GM10248 (cell line): ENCODE measurements at regions not wholly inside any gene's neighbourhood (a gene's known extent, or its start where the extent isn't known, plus 50 kb on each side); places are given as distances from the start of the nearest gene placed in this dataset.

Source experiments
- CTCF ChIA-PET: fragments of 300-600 bp; sonication (Branson Sonifier 250); formaldehyde crosslinking; extraction: SDS; loops from one replicate; lab custom pipeline; 2021; ENCODE audit warnings: antibody characterized with exemption; lab: Yijun Ruan, JAX
- POLR2A ChIA-PET: fragments of 350-650 bp; sonication (Branson Sonifier 250); formaldehyde crosslinking; extraction: SDS; loops from one replicate; lab custom pipeline; 2020; ENCODE audit warnings: antibody characterized with exemption; lab: Yijun Ruan, JAX
- DNase-seq: peaks from one replicate; pipeline ENCODE4 v3.0.0; 2012; ENCODE audit errors: extremely low spot score
- CTCF ChIP-seq: IDR thresholded peaks from 2 replicates; pipeline ENCODE4 v1.5.1; 2012; ENCODE audit warnings: mild to moderate bottlenecking, low read depth; ENCODE audit errors: extremely low read depth, missing control alignments, control extremely low read depth

DNA sequence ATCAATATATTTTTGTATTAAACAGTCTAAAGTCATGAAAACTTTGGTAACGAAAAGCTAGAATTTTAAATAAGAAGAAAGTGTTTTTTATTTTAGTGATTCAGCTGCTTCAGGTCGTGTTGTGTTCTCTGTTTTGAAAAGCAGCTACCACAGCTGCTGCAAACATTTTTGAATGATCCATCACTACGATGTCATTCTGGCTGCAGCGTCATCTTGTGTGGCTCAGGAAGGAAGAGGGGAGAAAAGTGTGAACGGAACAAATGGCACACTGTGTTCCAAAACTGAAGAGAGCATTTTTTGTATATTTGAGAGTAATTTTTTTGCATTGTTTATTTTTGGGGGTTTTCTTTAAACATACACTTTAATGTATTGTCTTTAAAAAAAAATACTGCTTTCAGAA lies 323.0 kb upstream of the ADGRL2 start:
- no peak for DNase-seq
- ChIA-PET POLR2A (no interaction called here), CTCF (interaction anchor here (1.2 kb wide), 1 partner anchor 13 kb away, joined by 3 read pairs; no protein-coding TSS in a partner anchor)
- no peak for TF ChIP-seq CTCF

DNA sequence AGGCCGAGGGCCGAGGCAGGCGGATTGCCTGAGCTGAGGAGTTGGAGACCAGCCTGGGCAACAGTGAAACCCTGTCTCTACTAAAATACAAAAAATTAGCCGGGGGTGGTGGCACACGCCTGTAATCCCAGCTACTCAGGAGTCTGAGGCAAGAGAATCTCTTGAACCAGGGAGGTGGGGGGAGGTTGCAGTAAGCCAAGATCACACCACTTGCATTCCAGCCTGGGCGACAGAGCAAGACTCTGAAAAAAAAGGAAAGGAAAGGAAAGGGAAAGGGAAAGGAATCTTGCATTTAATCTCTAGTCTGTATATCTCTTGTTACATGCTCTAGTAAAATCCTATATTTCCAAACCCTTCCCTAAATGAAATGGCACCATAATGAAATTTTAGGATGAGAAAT lies 328.3 kb upstream of the ADGRL2 start:
- no peak for TF ChIP-seq CTCF
- POLR2A ChIA-PET: no interaction called here
- no peak for DNase-seq
- CTCF ChIA-PET: no interaction called here

DNA sequence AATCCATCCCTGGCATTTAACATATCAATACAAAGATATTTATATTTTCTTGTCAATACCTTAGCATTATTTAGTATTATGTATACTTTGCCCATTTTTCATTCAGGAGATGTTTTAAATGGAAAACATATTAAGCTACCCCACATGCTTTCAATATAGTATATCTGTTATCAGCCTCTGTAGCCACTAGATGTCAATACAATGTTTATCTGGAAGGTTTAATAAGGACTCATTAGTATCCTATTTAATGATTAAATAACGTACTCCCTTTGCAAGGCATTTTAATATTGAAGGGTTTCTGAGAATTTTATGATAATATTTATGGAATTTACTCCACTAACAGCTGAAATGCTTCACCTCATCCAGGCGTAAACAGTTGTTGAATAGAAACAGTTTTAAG lies 329.5 kb upstream of the ADGRL2 start:
- no peak for DNase-seq
- ChIA-PET CTCF (interaction anchor here (1.0 to 1.3 kb wide), 2 partner anchors 9 to 10 kb away, joined by 3 read pairs; no protein-coding TSS in a partner anchor), POLR2A (no interaction called here)
- TF ChIP-seq CTCF: no peak

DNA sequence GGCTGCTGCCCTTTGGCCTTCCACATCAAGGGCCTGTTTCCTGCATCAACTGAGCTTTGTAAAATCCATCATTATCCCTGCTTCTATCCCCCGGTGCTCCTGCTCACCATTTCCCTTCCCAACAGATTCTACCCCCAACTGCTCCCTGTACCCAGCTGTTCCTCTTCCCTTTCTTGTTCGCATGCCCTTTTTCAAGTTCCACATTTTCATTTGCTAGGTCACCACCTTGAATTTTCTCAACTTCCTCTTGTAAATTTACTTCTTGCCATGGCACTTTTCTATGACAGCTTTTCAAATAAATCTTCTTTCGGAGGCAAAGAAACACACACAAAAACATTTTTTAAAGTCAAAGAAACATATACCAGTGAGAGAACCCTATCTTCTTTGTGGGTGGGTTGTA lies 330.5 kb upstream of the ADGRL2 start:
- no peak for TF ChIP-seq CTCF
- DNase-seq: no peak
- CTCF ChIA-PET: interaction anchor here (1.0 to 1.7 kb wide), 4 partner anchors 9 to 55 kb away, joined by 3 to 5 read pairs (median 3); no protein-coding TSS in a partner anchor
- POLR2A ChIA-PET: no interaction called here

- no peak for DNase-seq
- ChIA-PET CTCF (no interaction called here), POLR2A (no interaction called here)
- no peak for TF ChIP-seq CTCF
Observed at GRCh38 chr1:81467383-81467782, 333.4 kb upstream of the ADGRL2 start.

DNA sequence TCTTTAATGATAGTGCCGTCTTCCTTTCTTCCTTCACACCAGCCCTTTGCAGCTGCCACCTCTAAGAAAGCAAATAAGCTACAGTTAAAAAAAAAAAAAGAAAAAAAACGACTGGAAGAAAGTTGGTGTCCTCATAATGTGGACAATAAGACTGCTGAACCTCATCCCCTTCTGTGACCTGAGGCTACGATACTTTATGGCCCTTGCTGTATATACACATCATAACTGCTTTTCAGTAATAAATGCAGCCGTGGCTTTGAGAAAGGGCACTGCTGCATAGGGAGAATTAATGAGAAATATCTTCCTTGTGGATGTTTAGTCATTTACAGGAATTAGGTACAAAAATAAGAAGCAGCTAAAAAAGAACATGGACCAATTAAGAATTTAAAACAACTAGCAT lies 333.8 kb upstream of the ADGRL2 start:
- DNase-seq: no peak
- POLR2A ChIA-PET: no interaction called here
- CTCF ChIA-PET: no interaction called here
- no peak for TF ChIP-seq CTCF
